OCI-LY3 (cell line): ENCODE measurements at regions not wholly inside any gene's neighbourhood (a gene's known extent, or its start where the extent isn't known, plus 50 kb on each side); places are given as distances from the start of the nearest gene placed in this dataset.

Experiments
- H2AFZ ChIP-seq: fragments of 200-600, 300-600 bp; shearing (Covaris generic); 2 replicates; pipeline ENCODE4 v1.6.0; 2014; ENCODE audit warnings: antibody characterized with exemption, low read depth, low read length
- H3K27ac ChIP-seq: fragments of 200-600, 300-600 bp; sonication (generic); 2 replicates; pipeline ENCODE4 v1.5.1; 2014; ENCODE audit warnings: mild to moderate bottlenecking, low read length, moderate library complexity, mixed read lengths
- H3K27me3 ChIP-seq: fragments of 200-600, 300-600 bp; sonication (generic); 2 replicates; pipeline ENCODE4 v1.6.1; 2014; ENCODE audit warnings: low read depth, low read length, mixed read lengths
- H3K36me3 ChIP-seq: fragments of 200-600, 300-600 bp; sonication (generic); replicated peaks from 2 replicates; pipeline ENCODE3; 2014; ENCODE audit warnings: low read depth, low read length, mixed read lengths
- H3K4me1 ChIP-seq: fragments of 300-600, 200-600 bp; sonication (generic); 2 replicates; pipeline ENCODE4 v1.6.1; 2014; ENCODE audit warnings: low read length, mixed read lengths
- H3K4me2 ChIP-seq: fragments of 200-600, 300-600 bp; sonication (generic); 2 replicates; pipeline ENCODE4 v1.6.1; 2014; ENCODE audit warnings: low read length, mixed read lengths
- H3K4me3 ChIP-seq: fragments of 300-600, 200-600 bp; sonication (generic); 2 replicates; pipeline ENCODE4 v1.5.1; 2014; ENCODE audit warnings: antibody characterized with exemption, mild to moderate bottlenecking, low read length, moderate library complexity
- H3K79me2 ChIP-seq: fragments of 300-600, 200-600 bp; shearing (Covaris generic); 2 replicates; pipeline ENCODE4 v1.6.1; 2014; ENCODE audit warnings: mild to moderate bottlenecking, low read length, mixed read lengths
- H3K9ac ChIP-seq: fragments of 300-600, 200-600 bp; shearing (Covaris generic); 2 replicates; pipeline ENCODE4 v1.6.0; 2014; ENCODE audit warnings: mild to moderate bottlenecking, low read length, moderate library complexity
- H3K9me3 ChIP-seq: fragments of 200-600, 300-600 bp; shearing (Covaris generic); 2 replicates; pipeline ENCODE4 v1.6.1; 2014; ENCODE audit warnings: low read length, mixed read lengths; ENCODE audit not compliant: insufficient read depth
- H4K20me1 ChIP-seq: fragments of 200-600, 300-600 bp; sonication (generic); 2 replicates; pipeline ENCODE4 v1.6.1; 2016; ENCODE audit warnings: low read length, mixed read lengths; ENCODE audit not compliant: insufficient read depth
- CTCF ChIP-seq: fragments of 200-600, 300-600 bp; sonication (generic); IDR thresholded peaks from 2 replicates; pipeline ENCODE4 v1.5.1; 2014; ENCODE audit warnings: antibody characterized with exemption, low read length, low read depth
- EZH2phosphoT487 ChIP-seq: fragments of 200-600 bp; shearing (Covaris generic); IDR thresholded peaks from 2 replicates; pipeline ENCODE4 v1.6.1; 2018; ENCODE audit warnings: antibody characterized with exemption, mixed run types, low read depth

DNA sequence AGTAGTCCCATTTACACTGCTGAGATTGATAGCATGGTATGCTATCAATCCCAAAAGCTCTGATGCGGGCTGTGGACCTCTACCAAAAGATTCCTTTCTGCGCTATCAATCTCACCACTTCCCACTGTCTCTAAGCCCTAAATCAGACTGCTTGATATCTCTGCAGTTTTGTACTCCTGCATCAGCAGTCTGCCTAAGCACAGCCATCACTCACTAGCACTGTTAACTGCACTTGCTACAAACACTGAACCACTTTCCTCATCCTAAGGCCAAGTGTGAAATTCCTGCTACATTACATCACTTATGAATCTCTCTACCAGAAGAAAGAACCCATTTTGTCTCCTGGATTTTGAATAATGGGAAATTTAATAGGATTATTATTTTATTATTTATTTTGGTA lies 237.0 kb downstream of the HNMT start:
- Histone ChIP-seq H3K4me1 (no peaks in the 10 kb centered on the region), H2AFZ (no peak overlapping the region), H4K20me1 (no peaks in the 10 kb centered on the region), H3K9ac (no peak overlapping the region), H3K27me3 (no peaks in the 10 kb centered on the region), H3K9me3 (no peaks in the 10 kb centered on the region), H3K4me2 (no peak overlapping the region), H3K27ac (no peak overlapping the region), H3K79me2 (no peaks in the 10 kb centered on the region), H3K4me3 (no peak overlapping the region), H3K36me3 (no peaks in the 10 kb centered on the region)
- TF ChIP-seq EZH2phosphoT487 = no peak
- TF ChIP-seq CTCF = no peak

GRCh38 chr2:138202762-138203161 lies 238.5 kb downstream of the HNMT start:
- no peaks in the 10 kb centered on the region for H3K36me3 ChIP-seq
- no peaks in the 10 kb centered on the region for H3K9me3 ChIP-seq
- no peaks in the 10 kb centered on the region for H3K4me1 ChIP-seq
- no peaks in the 10 kb centered on the region for H3K79me2 ChIP-seq
- no peak overlapping the region for H2AFZ ChIP-seq
- no peak overlapping the region for H3K9ac ChIP-seq
- H3K27ac ChIP-seq = no peak overlapping the region
- no peak overlapping the region for H3K4me3 ChIP-seq
- no peak overlapping the region for H3K4me2 ChIP-seq
- no peaks in the 10 kb centered on the region for H4K20me1 ChIP-seq
- no peaks in the 10 kb centered on the region for H3K27me3 ChIP-seq
- TF ChIP-seq EZH2phosphoT487 (no peak), CTCF (no peak)

DNA sequence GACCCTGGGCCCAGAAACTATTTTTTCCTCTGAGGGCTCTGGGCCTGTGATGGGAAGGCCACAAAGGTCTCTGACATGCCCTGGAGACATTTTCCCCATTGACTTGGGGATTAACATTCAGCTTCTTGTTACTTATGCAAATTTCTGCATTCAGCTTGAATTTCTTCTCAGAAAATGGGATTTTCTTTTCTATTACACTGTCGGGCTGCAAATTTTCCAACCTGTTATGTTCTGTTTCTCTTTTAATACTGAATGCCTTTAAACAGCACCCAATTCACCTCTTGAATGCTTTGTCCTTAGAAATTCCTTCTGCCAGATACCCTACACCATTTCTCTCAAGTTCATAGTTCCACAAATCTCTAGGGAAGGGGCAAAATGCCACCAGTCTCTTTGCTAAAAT lies 241.0 kb downstream of the HNMT start:
- no peaks in the 10 kb centered on the region for H3K79me2 ChIP-seq
- H3K9ac ChIP-seq = no peak overlapping the region
- H3K27ac ChIP-seq = no peak overlapping the region
- H3K4me3 ChIP-seq = no peak overlapping the region
- no peaks in the 10 kb centered on the region for H3K27me3 ChIP-seq
- H3K4me2 ChIP-seq = no peak overlapping the region
- no peaks in the 10 kb centered on the region for H3K4me1 ChIP-seq
- no peaks in the 10 kb centered on the region for H3K36me3 ChIP-seq
- H3K9me3 ChIP-seq = no peaks in the 10 kb centered on the region
- no peak overlapping the region for H2AFZ ChIP-seq
- no peak for TF ChIP-seq EZH2phosphoT487
- TF ChIP-seq CTCF = no peak
- no peaks in the 10 kb centered on the region for H4K20me1 ChIP-seq

DNA sequence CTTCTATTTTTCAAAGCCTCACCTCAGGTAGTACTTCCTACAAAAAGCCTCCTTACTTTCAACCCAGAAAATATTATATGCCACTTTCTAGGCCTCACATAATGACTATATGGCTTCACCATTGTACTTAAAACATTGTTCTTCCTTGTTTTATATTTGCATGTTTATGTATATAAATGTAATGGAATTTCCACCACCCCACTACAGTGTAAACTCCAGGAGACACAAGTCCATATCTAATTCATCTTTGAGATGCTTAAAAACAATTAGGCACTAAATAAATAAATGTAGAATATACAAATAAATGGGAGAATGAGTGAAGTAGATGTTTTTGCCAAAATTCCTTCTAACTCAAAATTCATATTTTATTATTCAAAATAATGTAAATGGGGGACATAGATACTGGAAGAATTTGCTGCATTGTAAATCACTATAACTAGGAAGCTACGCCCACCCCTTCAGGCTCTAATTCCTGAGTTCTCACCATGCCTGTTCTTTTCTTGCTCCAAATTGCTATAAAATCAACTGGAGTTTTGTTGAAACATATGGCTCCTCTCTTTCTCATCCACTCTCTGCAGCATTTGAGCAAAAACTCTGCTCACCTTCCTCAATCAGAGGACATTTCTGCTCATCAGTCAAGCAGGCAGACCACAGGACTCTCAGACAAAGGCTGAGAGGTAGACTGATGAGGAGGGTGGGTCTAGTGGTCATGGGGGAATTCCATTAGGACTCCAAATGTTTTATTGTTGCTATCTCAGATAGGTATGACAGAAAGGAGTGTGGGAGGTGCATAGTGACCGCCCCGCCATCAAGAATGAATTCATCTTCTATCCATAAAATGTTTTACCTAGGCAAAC lies 243.0 kb downstream of the HNMT start:
- Histone ChIP-seq H3K4me1 (no peaks in the 10 kb centered on the region), H3K27ac (no peak overlapping the region), H3K79me2 (no peaks in the 10 kb centered on the region), H3K4me3 (no peak overlapping the region), H3K9ac (no peak overlapping the region), H3K36me3 (no peaks in the 10 kb centered on the region), H3K9me3 (no peaks in the 10 kb centered on the region), H2AFZ (no peak overlapping the region), H4K20me1 (no peaks in the 10 kb centered on the region), H3K4me2 (no peak overlapping the region), H3K27me3 (no peaks in the 10 kb centered on the region)
- no peak for TF ChIP-seq CTCF
